CD4-positive, alpha-beta T cell (primary cell): ENCODE measurements at regions not wholly inside any gene's neighbourhood (a gene's known extent, or its start where the extent isn't known, plus 50 kb on each side); places are given as distances from the start of the nearest gene placed in this dataset.

Experiments
- ATAC-seq: fragments of 200-7000 bp; cut with Tn5 transposase; one replicate; pipeline ENCODE4 v1.10.0; 2022; ENCODE audit warnings: mild to moderate bottlenecking; ENCODE audit not compliant: poor library complexity
- CTCF ChIA-PET: fragments of 350-600 bp; sonication (Branson Sonifier 250); formaldehyde crosslinking; loops from one replicate; lab custom pipeline; 2021; ENCODE audit warnings: antibody characterized with exemption, inconsistent platforms; lab: Charles Lee
- POLR2A ChIA-PET: fragments of 350-600 bp; sonication (Branson Sonifier 250); formaldehyde crosslinking; loops from one replicate; lab custom pipeline; 2021; ENCODE audit warnings: antibody characterized with exemption, inconsistent platforms; lab: Charles Lee
- DNase-seq, 14 experiments: peaks; one replicate each; pipeline ENCODE4 v3.0.0-alpha.2; 2013 to 2020; ENCODE audit warnings: mixed read lengths in 2 of 14
- H3K27ac ChIP-seq, 2 donors: one replicate each; pipeline versions ENCODE4 v1.5.1 to v1.7.0; 2013; ENCODE audit warnings: low read length in 2 of 2, low read depth in 1 of 2, mild to moderate bottlenecking in 1 of 2
- H3K27me3 ChIP-seq, 2 experiments: 1 replicate in 1 of 2; 2 replicates in 1 of 2; pipeline versions ENCODE4 v1.6.1 to v1.7.0; 2013; ENCODE audit warnings: low read length in 2 of 2, control low read depth in 1 of 2, mild to moderate bottlenecking in 1 of 2, moderate library complexity in 1 of 2; ENCODE audit not compliant: insufficient read depth in 2 of 2, control insufficient read depth in 1 of 2
- H3K36me3 ChIP-seq: one replicate; pipeline ENCODE4 v1.6.1; 2013; ENCODE audit warnings: low read length, control low read depth; ENCODE audit not compliant: insufficient read depth
- H3K4me1 ChIP-seq: one replicate; pipeline ENCODE4 v1.6.1; 2013; ENCODE audit warnings: low read length, control low read depth; ENCODE audit not compliant: insufficient read depth
- H3K4me3 ChIP-seq: one replicate; pipeline ENCODE4 v1.5.1; 2013; ENCODE audit warnings: mild to moderate bottlenecking, low read length, moderate library complexity
- H3K9me3 ChIP-seq, 2 experiments: 1 replicate in 1 of 2; 2 replicates in 1 of 2; pipeline versions ENCODE4 v1.6.1 to v1.7.0; 2013; ENCODE audit warnings: low read length in 2 of 2, mild to moderate bottlenecking in 2 of 2, control low read depth in 1 of 2, moderate library complexity in 1 of 2; ENCODE audit not compliant: control insufficient read depth in 1 of 2, insufficient read depth in 1 of 2
- H3K27ac Mint-ChIP-seq: one replicate; pipeline ENCODE4 v1.8.0; 2020; ENCODE audit warnings: mixed read lengths
- H3K27me3 Mint-ChIP-seq: one replicate; pipeline ENCODE4 v1.8.0; 2021; ENCODE audit warnings: mixed read lengths
- H3K36me3 Mint-ChIP-seq: one replicate; pipeline ENCODE4 v1.8.0; 2021; ENCODE audit warnings: low read depth, mixed read lengths
- H3K4me1 Mint-ChIP-seq: one replicate; pipeline ENCODE4 v1.8.0; 2021; ENCODE audit warnings: low read depth, mixed read lengths
- H3K4me3 Mint-ChIP-seq: one replicate; pipeline ENCODE4 v1.8.0; 2020; ENCODE audit warnings: mild to moderate bottlenecking, mixed read lengths
- H3K9me3 Mint-ChIP-seq: one replicate; pipeline ENCODE4 v1.8.0; 2020; ENCODE audit warnings: mixed read lengths
- intact Hi-C, 2 experiments: fragments of 100-400 bp; cut with DNase I in 1 of 2; cut with micrococcal nuclease in 1 of 2; formaldehyde crosslinking; loops; one replicate each; pipeline versions ENCODE4 v1.15.1 to v1.9.0; 2023 to 2025; cut with DNase I, micrococcal nuclease
- TF ChIP-seq, protein P1 (sequence below): fragments of 200-600 bp; IDR thresholded peaks from one replicate; pipeline ENCODE4 v1.8.0; 2022; ENCODE audit warnings: antibody characterized with exemption, mild to moderate bottlenecking

DNA sequence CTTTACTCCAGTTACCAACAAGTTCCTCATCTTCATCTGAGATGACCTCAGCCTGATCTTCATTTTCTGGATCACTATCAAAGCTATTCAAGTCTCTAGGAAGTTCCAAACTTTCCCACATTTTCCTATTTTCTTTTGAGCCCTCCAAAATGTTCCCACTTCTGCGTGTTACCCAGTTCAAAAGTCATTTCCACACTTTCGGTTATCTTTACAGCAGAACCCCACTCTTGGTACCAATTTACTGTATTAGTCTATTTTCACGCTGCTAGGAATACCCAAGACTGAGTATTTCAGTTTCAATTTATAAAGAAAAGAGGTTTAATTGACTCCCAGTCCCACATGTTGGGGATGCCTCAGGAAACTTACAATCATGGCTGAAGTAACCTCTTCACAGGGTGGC lies 274.3 kb downstream of the FGF9 start:
- Histone ChIP-seq H3K36me3 (no peaks in the 10 kb centered on the region), H3K4me1 (no peaks in the 10 kb centered on the region), H3K27me3 (no peaks in the 10 kb centered on the region), H3K27ac (no peak overlapping the region), H3K4me3 (no peak overlapping the region), H3K9me3 (peaks cover 11 to 16% of the 10 kb centered on the region in 2 experiments)
- ATAC-seq (no peak), DNase-seq (no peak)
- intact Hi-C loops = no loop called here
- Mint-ChIP-seq H3K36me3 (no peaks in the 10 kb centered on the region), H3K4me1 (peaks cover 4% of the 10 kb centered on the region), H3K4me3 (no peak overlapping the region), H3K27ac (no peak overlapping the region), H3K27me3 (no peaks in the 10 kb centered on the region), H3K9me3 (peaks cover 5% of the 10 kb centered on the region)
- TF ChIP-seq, protein P1, sequence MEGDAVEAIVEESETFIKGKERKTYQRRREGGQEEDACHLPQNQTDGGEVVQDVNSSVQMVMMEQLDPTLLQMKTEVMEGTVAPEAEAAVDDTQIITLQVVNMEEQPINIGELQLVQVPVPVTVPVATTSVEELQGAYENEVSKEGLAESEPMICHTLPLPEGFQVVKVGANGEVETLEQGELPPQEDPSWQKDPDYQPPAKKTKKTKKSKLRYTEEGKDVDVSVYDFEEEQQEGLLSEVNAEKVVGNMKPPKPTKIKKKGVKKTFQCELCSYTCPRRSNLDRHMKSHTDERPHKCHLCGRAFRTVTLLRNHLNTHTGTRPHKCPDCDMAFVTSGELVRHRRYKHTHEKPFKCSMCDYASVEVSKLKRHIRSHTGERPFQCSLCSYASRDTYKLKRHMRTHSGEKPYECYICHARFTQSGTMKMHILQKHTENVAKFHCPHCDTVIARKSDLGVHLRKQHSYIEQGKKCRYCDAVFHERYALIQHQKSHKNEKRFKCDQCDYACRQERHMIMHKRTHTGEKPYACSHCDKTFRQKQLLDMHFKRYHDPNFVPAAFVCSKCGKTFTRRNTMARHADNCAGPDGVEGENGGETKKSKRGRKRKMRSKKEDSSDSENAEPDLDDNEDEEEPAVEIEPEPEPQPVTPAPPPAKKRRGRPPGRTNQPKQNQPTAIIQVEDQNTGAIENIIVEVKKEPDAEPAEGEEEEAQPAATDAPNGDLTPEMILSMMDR = no peak
- CTCF ChIA-PET = no interaction called here
- POLR2A ChIA-PET = no interaction called here

DNA sequence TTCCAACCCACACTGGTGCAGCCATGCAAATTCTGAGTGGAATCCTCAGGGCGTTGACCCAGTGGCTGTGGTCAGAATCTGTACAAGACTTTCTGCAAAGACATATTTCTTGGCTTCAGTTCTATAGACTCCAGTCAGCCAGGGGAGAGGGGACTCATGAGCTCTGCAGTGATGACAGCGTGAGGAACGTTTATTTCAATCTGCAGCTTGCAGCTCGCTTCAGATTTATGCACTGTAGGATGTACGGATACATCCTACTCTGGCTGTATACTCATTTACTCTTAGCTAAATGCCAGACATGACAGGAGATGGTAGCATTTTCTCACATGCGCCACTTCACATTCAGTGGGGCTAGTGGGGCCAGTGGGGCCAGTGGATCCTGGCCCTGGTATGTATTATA lies 276.1 kb downstream of the FGF9 start:
- intact Hi-C loops = no loop called here
- Histone ChIP-seq H3K27me3 (no peaks in the 10 kb centered on the region), H3K27ac (no peak overlapping the region), H3K9me3 (peaks cover 11 to 16% of the 10 kb centered on the region in 2 experiments), H3K4me3 (no peak overlapping the region), H3K4me1 (no peaks in the 10 kb centered on the region), H3K36me3 (no peaks in the 10 kb centered on the region)
- H3K4me1 Mint-ChIP-seq = peaks cover 4% of the 10 kb centered on the region
- no peak for ATAC-seq
- no peak for DNase-seq
- H3K27ac Mint-ChIP-seq = no peak overlapping the region
- no peak overlapping the region for H3K4me3 Mint-ChIP-seq
- ChIA-PET CTCF (no interaction called here), POLR2A (no interaction called here)
- TF ChIP-seq, protein P1 = no peak
- no peaks in the 10 kb centered on the region for H3K36me3 Mint-ChIP-seq
- H3K9me3 Mint-ChIP-seq = peaks cover 5% of the 10 kb centered on the region
- no peaks in the 10 kb centered on the region for H3K27me3 Mint-ChIP-seq

DNA sequence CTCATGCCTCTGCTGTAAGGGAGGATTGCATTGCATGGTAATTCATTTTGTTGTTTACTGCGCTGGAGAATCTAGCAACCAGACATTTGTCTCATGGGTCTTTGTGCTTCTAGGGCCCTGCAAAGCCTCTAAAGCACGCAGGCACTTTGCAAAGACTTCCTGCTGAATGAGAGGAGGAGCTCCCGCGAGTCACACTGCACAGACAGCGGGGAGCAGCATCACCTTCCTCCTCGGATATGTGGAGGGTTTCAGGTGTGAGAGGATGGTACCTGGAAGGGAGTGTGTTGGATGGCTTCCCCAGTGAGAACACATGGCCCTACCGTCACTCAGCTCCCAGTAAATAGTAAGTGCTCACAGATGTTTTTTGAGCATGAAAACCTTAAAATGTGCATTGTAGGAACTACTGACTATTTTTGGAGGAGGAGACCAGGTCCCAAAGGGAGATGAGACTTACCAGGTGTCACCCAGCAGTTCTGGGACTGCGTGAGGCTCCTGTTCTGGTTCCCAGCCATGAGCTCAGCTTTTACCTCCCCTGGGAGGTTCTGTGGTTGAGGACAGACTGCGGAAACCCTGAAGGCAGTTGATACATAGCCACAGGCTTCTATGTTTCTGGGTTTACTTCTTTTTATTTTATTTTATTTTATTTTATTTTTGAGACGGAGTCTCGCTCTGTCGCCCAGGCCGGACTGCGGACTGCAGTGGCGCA lies 278.0 kb downstream of the FGF9 start:
- no peaks in the 10 kb centered on the region for H3K27me3 Mint-ChIP-seq
- no peak overlapping the region for H3K4me3 Mint-ChIP-seq
- H3K27me3 ChIP-seq = no peaks in the 10 kb centered on the region
- H3K4me3 ChIP-seq = no peak overlapping the region
- intact Hi-C loops = no loop called here
- TF ChIP-seq, protein P1 = no peak
- H3K27ac Mint-ChIP-seq = no peak overlapping the region
- DNase-seq = no peak
- ChIA-PET POLR2A (no interaction called here), CTCF (no interaction called here)
- peaks cover 3% of the 10 kb centered on the region for H3K9me3 Mint-ChIP-seq
- no peak for ATAC-seq
- no peak overlapping the region for H3K27ac ChIP-seq
- peaks cover 4% of the 10 kb centered on the region for H3K4me1 Mint-ChIP-seq
- H3K9me3 ChIP-seq = peaks cover 11 to 16% of the 10 kb centered on the region in 2 experiments
- H3K36me3 Mint-ChIP-seq = no peaks in the 10 kb centered on the region
- no peaks in the 10 kb centered on the region for H3K4me1 ChIP-seq
- H3K36me3 ChIP-seq = no peaks in the 10 kb centered on the region
